Nephron (organoid): ENCODE measurements at regions not wholly inside any gene's neighbourhood (a gene's known extent, or its start where the extent isn't known, plus 50 kb on each side); places are given as distances from the start of the nearest gene placed in this dataset.

ENCODE experiments used
- H3K27ac Mint-ChIP-seq, 3 experiments: 2 replicates each; pipeline ENCODE4 v1.8.0; 2020; ENCODE audit warnings: mixed read lengths in 3 of 3, mild to moderate bottlenecking in 2 of 3, moderate library complexity in 1 of 3
- H3K27me3 Mint-ChIP-seq: 2 replicates; pipeline ENCODE4 v1.8.0; 2021; ENCODE audit warnings: low read depth, mild to moderate bottlenecking, moderate library complexity, mixed read lengths
- H3K36me3 Mint-ChIP-seq: 2 replicates; pipeline ENCODE4 v1.8.0; 2020; ENCODE audit warnings: low read depth, mixed read lengths
- H3K4me1 Mint-ChIP-seq: 2 replicates; pipeline ENCODE4 v1.8.0; 2020; ENCODE audit warnings: mixed read lengths
- H3K4me3 Mint-ChIP-seq, 3 experiments: 2 replicates each; pipeline ENCODE4 v1.8.0; 2020; ENCODE audit warnings: mild to moderate bottlenecking in 3 of 3, mixed read lengths in 3 of 3, moderate library complexity in 2 of 3
- H3K9me3 Mint-ChIP-seq: 2 replicates; pipeline ENCODE4 v1.8.0; 2020; ENCODE audit warnings: mixed read lengths
- CTCF ChIP-seq, 3 experiments: fragments of 200-600 bp; sonication (generic); IDR thresholded peaks; one replicate each; pipeline ENCODE4 v1.5.0; 2021; ENCODE audit warnings: antibody characterized with exemption in 3 of 3; ENCODE audit not compliant: unreplicated experiment in 3 of 3

DNA sequence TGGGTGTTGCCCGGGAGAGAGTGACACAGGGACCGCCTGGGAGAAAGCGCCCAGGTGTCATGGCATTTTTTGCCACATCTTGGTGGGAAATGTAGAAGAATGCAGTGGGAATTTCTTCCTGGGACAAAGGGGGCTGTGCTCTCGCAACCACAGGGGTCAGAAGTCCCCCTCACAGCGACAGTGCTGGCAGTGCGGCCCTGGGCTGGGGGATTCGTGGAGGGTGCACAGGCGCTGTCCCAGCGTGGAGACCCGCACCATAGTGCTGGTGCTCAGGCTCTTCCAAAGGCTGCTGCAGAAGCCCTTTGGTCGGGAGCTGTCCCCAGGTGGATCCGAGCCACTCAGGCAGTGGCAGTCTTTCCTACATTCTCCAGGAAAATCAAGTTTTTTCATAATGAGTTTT is 128.8 kb upstream of the SOX11 start:
- peaks cover 6% of the 10 kb centered on the region for H3K9me3 Mint-ChIP-seq
- peaks cover 6% of the 10 kb centered on the region for H3K4me1 Mint-ChIP-seq
- no peak overlapping the region for H3K27ac Mint-ChIP-seq
- no peak overlapping the region for H3K4me3 Mint-ChIP-seq
- TF ChIP-seq CTCF (IDR thresholded peaks at IDR 0.05; ENCODE audit: unreplicated experiment in 3 of 3): no peak
- H3K36me3 Mint-ChIP-seq: no peaks in the 10 kb centered on the region
- H3K27me3 Mint-ChIP-seq: peaks cover 13% of the 10 kb centered on the region

DNA sequence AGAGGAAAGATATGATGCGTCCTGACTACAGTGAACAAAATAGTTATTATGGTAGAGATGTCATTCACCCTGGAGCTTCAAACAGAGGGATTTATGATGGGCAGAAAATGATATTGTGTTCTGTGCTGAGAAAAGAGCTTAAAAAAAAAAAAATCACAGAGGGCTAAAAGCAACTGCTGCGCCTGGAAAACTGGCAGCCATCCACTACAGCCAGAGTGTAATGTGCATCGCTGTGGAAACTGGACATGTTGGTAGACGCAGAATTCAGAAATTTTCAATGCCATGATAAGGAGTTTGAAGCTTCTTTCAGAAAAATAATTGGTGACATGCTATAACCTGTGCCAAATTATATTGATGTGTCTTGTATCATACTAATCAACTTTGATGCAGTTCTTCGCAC is 122.9 kb upstream of the SOX11 start:
- TF ChIP-seq CTCF (IDR thresholded peaks at IDR 0.05; ENCODE audit: unreplicated experiment in 3 of 3): no peak
- H3K4me3 Mint-ChIP-seq: no peak overlapping the region
- peaks cover 2% of the 10 kb centered on the region for H3K9me3 Mint-ChIP-seq
- H3K4me1 Mint-ChIP-seq: no peaks in the 10 kb centered on the region
- H3K27me3 Mint-ChIP-seq: peaks cover 7% of the 10 kb centered on the region
- H3K27ac Mint-ChIP-seq: no peak overlapping the region
- H3K36me3 Mint-ChIP-seq: no peaks in the 10 kb centered on the region

- Mint-ChIP-seq H3K4me1 (no peaks in the 10 kb centered on the region), H3K9me3 (peaks cover 13% of the 10 kb centered on the region), H3K27me3 (peaks cover 3% of the 10 kb centered on the region), H3K4me3 (no peak overlapping the region), H3K27ac (no peak overlapping the region), H3K36me3 (no peaks in the 10 kb centered on the region)
- no peak for TF ChIP-seq CTCF (IDR thresholded peaks at IDR 0.05; ENCODE audit: unreplicated experiment in 3 of 3)
Observed at GRCh38 chr2:5576015-5576414, 116.2 kb upstream of the SOX11 start.

DNA sequence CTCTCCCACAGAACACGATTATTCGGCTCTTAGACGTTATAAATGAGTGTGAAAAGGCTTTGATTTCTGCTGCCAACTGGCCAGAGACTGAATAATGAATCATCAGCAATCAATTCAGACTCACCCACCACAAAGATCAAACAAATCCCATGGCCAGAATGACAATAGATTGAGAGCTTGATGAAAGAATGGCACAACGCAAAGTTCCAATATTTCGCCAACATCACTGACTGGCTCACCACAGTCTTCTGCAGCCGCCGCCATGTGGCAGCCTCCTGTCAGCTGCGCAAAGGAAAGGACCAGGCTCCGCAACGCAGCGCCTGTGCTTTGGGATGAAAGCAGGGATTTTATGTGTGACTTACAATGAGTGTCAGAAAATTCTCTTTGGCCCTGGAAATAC is 104.4 kb upstream of the SOX11 start:
- no peak for TF ChIP-seq CTCF (IDR thresholded peaks at IDR 0.05; ENCODE audit: unreplicated experiment in 3 of 3)
- no peaks in the 10 kb centered on the region for H3K36me3 Mint-ChIP-seq

GRCh38 chr2:5588601-5589000 is 103.6 kb upstream of the SOX11 start:
- peak overlapping the region in 1 of 3 experiments; percentile 43 for H3K27ac Mint-ChIP-seq
- no peak for TF ChIP-seq CTCF (IDR thresholded peaks at IDR 0.05; ENCODE audit: unreplicated experiment in 3 of 3)
- H3K36me3 Mint-ChIP-seq: no peaks in the 10 kb centered on the region

More for the DNA sequence above, 104.4 kb upstream of the SOX11 start:
- peaks cover 13% of the 10 kb centered on the region for H3K9me3 Mint-ChIP-seq
- H3K27ac Mint-ChIP-seq: no peak overlapping the region
- peaks cover 36% of the 10 kb centered on the region for H3K4me1 Mint-ChIP-seq
- H3K27me3 Mint-ChIP-seq: no peaks in the 10 kb centered on the region
- no peak overlapping the region for H3K4me3 Mint-ChIP-seq

GRCh38 chr2:5589183-5589582 is 103.0 kb upstream of the SOX11 start:
- Mint-ChIP-seq H3K36me3 (no peaks in the 10 kb centered on the region), H3K27ac (peak overlapping the region in 1 of 3 experiments; percentile 43), H3K4me3 (no peak overlapping the region), H3K9me3 (peaks cover 13% of the 10 kb centered on the region), H3K4me1 (peaks cover 50% of the 10 kb centered on the region), H3K27me3 (no peaks in the 10 kb centered on the region)
- no peak for TF ChIP-seq CTCF (IDR thresholded peaks at IDR 0.05; ENCODE audit: unreplicated experiment in 3 of 3)

More at GRCh38 chr2:5588601-5589000, 103.6 kb upstream of the SOX11 start:
- Mint-ChIP-seq H3K4me3 (no peak overlapping the region), H3K9me3 (peaks cover 13% of the 10 kb centered on the region), H3K27me3 (no peaks in the 10 kb centered on the region), H3K4me1 (peaks cover 44% of the 10 kb centered on the region)
